ENCODE measurements at regions not wholly inside any gene's neighbourhood (a gene's known extent, or its start where the extent isn't known, plus 50 kb on each side); places are given as distances from the start of the nearest gene placed in this dataset.
A peak's percentile ranks its signal among the peaks of the same experiment; 100 is the strongest.

- TF ChIP-seq REST (IDR thresholded peaks at IDR 0.05; ENCODE audit: low read depth, low read length) = no peak
- TF ChIP-seq FOSL2 (IDR thresholded peaks at IDR 0.05; ENCODE audit: borderline replicate concordance, low read depth) = no peak
- TF ChIP-seq, protein P1, sequence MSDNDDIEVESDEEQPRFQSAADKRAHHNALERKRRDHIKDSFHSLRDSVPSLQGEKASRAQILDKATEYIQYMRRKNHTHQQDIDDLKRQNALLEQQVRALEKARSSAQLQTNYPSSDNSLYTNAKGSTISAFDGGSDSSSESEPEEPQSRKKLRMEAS (IDR thresholded peaks at IDR 0.05; ENCODE audit: low read depth) = no peak
- no peak for TF ChIP-seq MXI1 (IDR thresholded peaks at IDR 0.05; ENCODE audit: low read depth, low read length)
- TF ChIP-seq POLR2AphosphoS5 (IDR thresholded peaks at IDR 0.05; ENCODE audit: low read depth, low read length) = no peak
- no peak for TF ChIP-seq RCOR1 (IDR thresholded peaks at IDR 0.05; ENCODE audit: low read length)
Measured at GRCh38 chr4:155544547-155544946, 122.1 kb upstream of the GUCY1A1 start (continued).

DNA sequence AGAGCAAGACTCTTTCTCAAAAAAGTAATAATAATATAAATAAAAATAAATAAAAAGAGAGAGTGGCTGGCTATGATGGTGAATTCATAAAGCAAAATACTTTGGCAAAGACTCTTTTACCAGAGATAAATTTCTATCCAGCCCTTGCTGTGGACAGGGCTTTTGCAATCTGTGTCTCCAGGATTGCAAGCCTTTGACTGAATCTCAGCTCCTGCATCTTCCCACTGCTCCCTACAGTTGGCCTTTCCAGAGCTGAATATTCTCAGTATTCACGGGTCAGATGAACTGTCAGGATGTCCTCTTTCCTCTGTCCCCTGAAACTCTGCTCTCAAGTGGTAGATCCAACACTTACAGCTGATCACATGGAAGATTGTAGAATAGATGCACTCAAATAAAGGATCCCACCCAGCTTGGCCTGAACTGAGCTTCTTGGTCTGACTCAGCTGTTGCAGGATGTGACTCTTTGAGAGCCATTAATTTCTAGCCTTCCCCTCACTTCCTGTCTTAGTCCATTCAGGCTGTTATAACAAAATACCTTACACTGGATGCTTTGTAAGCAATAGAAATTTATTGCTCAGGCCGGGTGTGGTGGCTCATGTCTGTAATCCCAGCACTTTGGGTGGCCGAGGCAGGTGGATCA, 123.4 kb upstream of the GUCY1A1 start:
- no peaks in the 10 kb centered on the region; a peak in 1 of 4 replicates for H3K4me1 ChIP-seq (ENCODE audit: control insufficient read depth in 1 of 2, insufficient read depth in 2 of 2, low read depth in 1 of 2, low read length in 1 of 2)
- H3K27me3 ChIP-seq (ENCODE audit: insufficient read depth) = no peaks in the 10 kb centered on the region
- peaks cover 2% of the 10 kb centered on the region for H3F3A ChIP-seq (replicated peaks; ENCODE audit: insufficient read depth)
- DNase-seq = no peak
- H3K4me2 ChIP-seq = no peak overlapping the region
- 38% methylated on average over 3 of the region's 3 CpGs for WGBS (ENCODE audit: low lambda C conversion rate)
- no peak overlapping the region for H3K9ac ChIP-seq
- ChIA-PET POLR2A (no interaction called here), CTCF (no interaction called here)
- H3K9me3 ChIP-seq = no peaks in the 10 kb centered on the region
- no peak overlapping the region for H3K4me3 ChIP-seq (ENCODE audit: low read depth in 2 of 2, low read length in 1 of 2)
- H3K9me2 ChIP-seq = no peaks in the 10 kb centered on the region
- no peak for TF ChIP-seq NFIC (IDR thresholded peaks at IDR 0.05; ENCODE audit: borderline replicate concordance)
- TF ChIP-seq, protein P2, sequence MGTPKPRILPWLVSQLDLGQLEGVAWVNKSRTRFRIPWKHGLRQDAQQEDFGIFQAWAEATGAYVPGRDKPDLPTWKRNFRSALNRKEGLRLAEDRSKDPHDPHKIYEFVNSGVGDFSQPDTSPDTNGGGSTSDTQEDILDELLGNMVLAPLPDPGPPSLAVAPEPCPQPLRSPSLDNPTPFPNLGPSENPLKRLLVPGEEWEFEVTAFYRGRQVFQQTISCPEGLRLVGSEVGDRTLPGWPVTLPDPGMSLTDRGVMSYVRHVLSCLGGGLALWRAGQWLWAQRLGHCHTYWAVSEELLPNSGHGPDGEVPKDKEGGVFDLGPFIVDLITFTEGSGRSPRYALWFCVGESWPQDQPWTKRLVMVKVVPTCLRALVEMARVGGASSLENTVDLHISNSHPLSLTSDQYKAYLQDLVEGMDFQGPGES (IDR thresholded peaks at IDR 0.05; ENCODE audit: low read depth, low read length) = no peak
- no peak for TF ChIP-seq CHD2 (IDR thresholded peaks at IDR 0.05; ENCODE audit: low read length, partially characterized antibody)
- no peaks in the 10 kb centered on the region for H3K36me3 ChIP-seq (replicated peaks in 1 of 2; ENCODE audit: control insufficient read depth in 1 of 2, insufficient read depth in 2 of 2, low read length in 1 of 2)
- no peaks in the 10 kb centered on the region for H3K79me2 ChIP-seq (ENCODE audit: insufficient read depth)
- H2AFZ ChIP-seq (ENCODE audit: low read depth) = no peak overlapping the region
- H3K27ac ChIP-seq (ENCODE audit: low read depth in 2 of 2, low read length in 1 of 2) = 0 out of 4 replicates have a peak overlapping the region, but pooled peaks of 1 of the 2 experiments have one; percentile 42
- no peaks in the 10 kb centered on the region for H4K20me1 ChIP-seq (ENCODE audit: insufficient read depth)

- no peak overlapping the region for H3K4me3 ChIP-seq (ENCODE audit: low read depth in 2 of 2, low read length in 1 of 2)
- ChIA-PET CTCF (no interaction called here), POLR2A (no interaction called here)
- H3K9me3 ChIP-seq = no peaks in the 10 kb centered on the region
- H2AFZ ChIP-seq (ENCODE audit: low read depth) = 0 out of 2 replicates have a peak overlapping the region, but pooled peaks have one; percentile 35
- no peaks in the 10 kb centered on the region for H3K36me3 ChIP-seq (replicated peaks in 1 of 2; ENCODE audit: control insufficient read depth in 1 of 2, insufficient read depth in 2 of 2, low read length in 1 of 2)
- H3K27me3 ChIP-seq (ENCODE audit: insufficient read depth) = no peaks in the 10 kb centered on the region
- H3K79me2 ChIP-seq (ENCODE audit: insufficient read depth) = no peaks in the 10 kb centered on the region
- H3K9ac ChIP-seq = no peak overlapping the region
- H3K27ac ChIP-seq (ENCODE audit: low read depth in 2 of 2, low read length in 1 of 2) = no peak overlapping the region
- 61% methylated on average over 3 of the region's 3 CpGs for WGBS (ENCODE audit: low lambda C conversion rate)
- no peaks in the 10 kb centered on the region for H3K9me2 ChIP-seq
- no peaks in the 10 kb centered on the region; a peak in 1 of 4 replicates for H3K4me1 ChIP-seq (ENCODE audit: control insufficient read depth in 1 of 2, insufficient read depth in 2 of 2, low read depth in 1 of 2, low read length in 1 of 2)
- peaks cover 2% of the 10 kb centered on the region for H3F3A ChIP-seq (replicated peaks; ENCODE audit: insufficient read depth)
- H4K20me1 ChIP-seq (ENCODE audit: insufficient read depth) = no peaks in the 10 kb centered on the region
- no peak overlapping the region for H3K4me2 ChIP-seq
- no peak for DNase-seq
- no peak for TF ChIP-seq FOSL2 (IDR thresholded peaks at IDR 0.05; ENCODE audit: borderline replicate concordance, low read depth)
- TF ChIP-seq RCOR1 (IDR thresholded peaks at IDR 0.05; ENCODE audit: low read length) = no peak
- TF ChIP-seq, protein P2 (IDR thresholded peaks at IDR 0.05; ENCODE audit: low read depth, low read length) = no peak
- TF ChIP-seq ELF1 (IDR thresholded peaks at IDR 0.05) = no peak
- TF ChIP-seq, protein P3, sequence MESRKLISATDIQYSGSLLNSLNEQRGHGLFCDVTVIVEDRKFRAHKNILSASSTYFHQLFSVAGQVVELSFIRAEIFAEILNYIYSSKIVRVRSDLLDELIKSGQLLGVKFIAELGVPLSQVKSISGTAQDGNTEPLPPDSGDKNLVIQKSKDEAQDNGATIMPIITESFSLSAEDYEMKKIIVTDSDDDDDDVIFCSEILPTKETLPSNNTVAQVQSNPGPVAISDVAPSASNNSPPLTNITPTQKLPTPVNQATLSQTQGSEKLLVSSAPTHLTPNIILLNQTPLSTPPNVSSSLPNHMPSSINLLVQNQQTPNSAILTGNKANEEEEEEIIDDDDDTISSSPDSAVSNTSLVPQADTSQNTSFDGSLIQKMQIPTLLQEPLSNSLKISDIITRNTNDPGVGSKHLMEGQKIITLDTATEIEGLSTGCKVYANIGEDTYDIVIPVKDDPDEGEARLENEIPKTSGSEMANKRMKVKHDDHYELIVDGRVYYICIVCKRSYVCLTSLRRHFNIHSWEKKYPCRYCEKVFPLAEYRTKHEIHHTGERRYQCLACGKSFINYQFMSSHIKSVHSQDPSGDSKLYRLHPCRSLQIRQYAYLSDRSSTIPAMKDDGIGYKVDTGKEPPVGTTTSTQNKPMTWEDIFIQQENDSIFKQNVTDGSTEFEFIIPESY (IDR thresholded peaks at IDR 0.05; ENCODE audit: borderline replicate concordance, low read depth) = no peak
- no peak for TF ChIP-seq REST (IDR thresholded peaks at IDR 0.05; ENCODE audit: low read depth, low read length)
Measured at GRCh38 chr4:155542415-155542814, 124.2 kb upstream of the GUCY1A1 start.
